Right lobe of liver (tissue), 6 donors: ENCODE measurements at regions not wholly inside any gene's neighbourhood (a gene's known extent, or its start where the extent isn't known, plus 50 kb on each side); places are given as distances from the start of the nearest gene placed in this dataset.

Experiments used
- ATAC-seq, 4 donors: fragments of 200-7000 bp; cut with Tn5 transposase; one replicate each; pipeline ENCODE4 v1.9.1; 2020; ENCODE audit warnings: mild to moderate bottlenecking in 4 of 4, moderate library complexity in 4 of 4
- DNase-seq, 3 donors: peaks; one replicate each; pipeline ENCODE4 v3.0.0-alpha.2; 2020
- H3K27ac ChIP-seq, 3 donors: fragments of 200-600 bp; one replicate each; pipeline ENCODE4 v1.8.0; 2022
- H3K27me3 ChIP-seq, 2 donors: fragments of 200-600 bp; one replicate each; pipeline ENCODE4 v1.8.0; 2022
- H3K36me3 ChIP-seq, 4 donors: fragments of 200-600 bp; sonication (generic) in 1 of 4; one replicate each; pipeline versions ENCODE4 v1.5.1 to v1.8.0; 2017 to 2022; ENCODE audit warnings: control low read depth in 1 of 4
- H3K4me1 ChIP-seq, 4 donors: fragments of 200-600 bp; sonication (generic) in 1 of 4; one replicate each; pipeline versions ENCODE4 v1.5.1 to v1.8.0; 2017 to 2022; ENCODE audit warnings: control low read depth in 1 of 4
- H3K4me3 ChIP-seq, 3 donors: fragments of 200-600 bp; one replicate each; pipeline ENCODE4 v1.8.0; 2022
- H3K9me3 ChIP-seq, 4 donors: fragments of 200-600 bp; sonication (generic) in 1 of 4; one replicate each; pipeline versions ENCODE4 v1.5.1 to v1.8.0; 2017 to 2022; ENCODE audit warnings: control low read depth in 1 of 4
- POLR2A ChIP-seq: fragments of 450-650 bp; IDR thresholded peaks from one replicate; pipeline ENCODE4 v1.6.1; 2017; ENCODE audit warnings: antibody characterized with exemption, mild to moderate bottlenecking
- WGBS: methylation state at CpG from one replicate; pipeline ENCODE4 v1.1.6; 2018; ENCODE audit warnings: low coverage, low lambda C conversion rate; ENCODE audit not compliant: insufficient coverage; ENCODE audit errors: missing lambda C conversion rate; 5-methylcytosine and 5-hydroxymethylcytosine counted together
- intact Hi-C, 2 donors: fragments of 100-400 bp; cut with DNase I; formaldehyde crosslinking; loops; one replicate each; pipeline versions ENCODE4 v1.11.2 to v1.14.1; 2022
- TF ChIP-seq, protein P1 (sequence below), 4 donors: fragments of 200-600 bp in 3 of 4; fragments of 450-650 bp in 1 of 4; IDR thresholded peaks; one replicate each; pipeline versions ENCODE4 v1.5.1 to v1.8.0; 2016 to 2022; ENCODE audit warnings: antibody characterized with exemption in 4 of 4, mild to moderate bottlenecking in 2 of 4
- donor health status: DM: no; HTN: yes; CAD: no.
- donor health status: DM: no; HTN: no; CAD: no.
- donor health status: DM: no; HTN: no; CAD: no.
- donor health status: DM: no; HTN: yes; CAD: no.
- donor health status: DM: no; HTN: yes; CAD: no.

DNA sequence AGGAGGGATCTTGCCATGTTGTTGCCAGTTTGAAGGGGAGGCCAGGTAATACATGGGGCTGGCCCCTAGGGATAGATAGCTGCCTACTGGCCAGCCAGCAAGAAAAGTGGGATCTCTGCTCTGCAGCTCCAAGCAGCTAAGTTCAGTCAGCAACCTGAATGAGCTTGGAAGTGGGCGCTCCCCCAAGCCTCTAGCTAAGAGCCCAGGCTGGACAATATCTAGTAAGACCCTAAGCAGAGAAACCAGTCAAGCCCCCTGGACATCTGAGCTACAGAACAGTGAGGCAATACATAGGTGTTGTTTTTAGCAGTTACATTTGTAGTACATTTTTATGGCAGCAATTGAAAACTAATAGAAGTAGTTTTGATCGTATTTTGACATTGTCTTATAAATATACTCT, 409.8 kb upstream of the SMIM21 start:
- intact Hi-C loops = no loop called here
- WGBS = 30% methylated on average over 1 of the region's 2 CpGs
- Histone ChIP-seq H3K4me3 (no peak overlapping the region), H3K4me1 (no peaks in the 10 kb centered on the region), H3K27me3 (no peaks in the 10 kb centered on the region), H3K36me3 (no peaks in the 10 kb centered on the region), H3K9me3 (no peaks in the 10 kb centered on the region), H3K27ac (no peak overlapping the region)
- ATAC-seq = no peak
- TF ChIP-seq POLR2A = no peak
- TF ChIP-seq, protein P1, sequence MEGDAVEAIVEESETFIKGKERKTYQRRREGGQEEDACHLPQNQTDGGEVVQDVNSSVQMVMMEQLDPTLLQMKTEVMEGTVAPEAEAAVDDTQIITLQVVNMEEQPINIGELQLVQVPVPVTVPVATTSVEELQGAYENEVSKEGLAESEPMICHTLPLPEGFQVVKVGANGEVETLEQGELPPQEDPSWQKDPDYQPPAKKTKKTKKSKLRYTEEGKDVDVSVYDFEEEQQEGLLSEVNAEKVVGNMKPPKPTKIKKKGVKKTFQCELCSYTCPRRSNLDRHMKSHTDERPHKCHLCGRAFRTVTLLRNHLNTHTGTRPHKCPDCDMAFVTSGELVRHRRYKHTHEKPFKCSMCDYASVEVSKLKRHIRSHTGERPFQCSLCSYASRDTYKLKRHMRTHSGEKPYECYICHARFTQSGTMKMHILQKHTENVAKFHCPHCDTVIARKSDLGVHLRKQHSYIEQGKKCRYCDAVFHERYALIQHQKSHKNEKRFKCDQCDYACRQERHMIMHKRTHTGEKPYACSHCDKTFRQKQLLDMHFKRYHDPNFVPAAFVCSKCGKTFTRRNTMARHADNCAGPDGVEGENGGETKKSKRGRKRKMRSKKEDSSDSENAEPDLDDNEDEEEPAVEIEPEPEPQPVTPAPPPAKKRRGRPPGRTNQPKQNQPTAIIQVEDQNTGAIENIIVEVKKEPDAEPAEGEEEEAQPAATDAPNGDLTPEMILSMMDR (IDR thresholded peaks at IDR 0.05) = no peak
- DNase-seq = no peak

DNA sequence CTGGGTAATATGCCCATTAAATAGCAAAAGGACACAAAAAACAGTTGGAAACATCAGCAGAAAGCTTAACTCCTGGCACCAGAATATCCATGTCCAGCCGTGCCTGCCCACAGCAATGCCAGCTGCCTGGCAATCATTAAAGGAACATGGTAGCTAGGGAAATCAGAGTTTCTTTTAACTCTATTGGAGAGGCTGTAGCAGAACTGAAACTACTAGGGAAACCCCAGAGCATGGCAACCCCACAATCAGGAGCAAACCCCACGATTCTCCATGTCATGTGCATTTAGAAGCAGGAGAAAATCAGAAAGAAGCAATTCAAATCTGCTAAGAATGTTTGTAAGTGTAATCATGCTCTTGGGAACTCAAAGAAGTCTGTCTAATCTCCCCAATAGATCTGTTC, 409.0 kb upstream of the SMIM21 start:
- Histone ChIP-seq H3K9me3 (no peaks in the 10 kb centered on the region), H3K4me3 (no peak overlapping the region), H3K27ac (no peak overlapping the region), H3K27me3 (no peaks in the 10 kb centered on the region), H3K36me3 (no peaks in the 10 kb centered on the region), H3K4me1 (no peaks in the 10 kb centered on the region)
- ATAC-seq = no peak
- no peak for DNase-seq
- TF ChIP-seq POLR2A = no peak
- 35% methylated on average over 2 of the region's 2 CpGs for WGBS
- intact Hi-C loops = no loop called here

DNA sequence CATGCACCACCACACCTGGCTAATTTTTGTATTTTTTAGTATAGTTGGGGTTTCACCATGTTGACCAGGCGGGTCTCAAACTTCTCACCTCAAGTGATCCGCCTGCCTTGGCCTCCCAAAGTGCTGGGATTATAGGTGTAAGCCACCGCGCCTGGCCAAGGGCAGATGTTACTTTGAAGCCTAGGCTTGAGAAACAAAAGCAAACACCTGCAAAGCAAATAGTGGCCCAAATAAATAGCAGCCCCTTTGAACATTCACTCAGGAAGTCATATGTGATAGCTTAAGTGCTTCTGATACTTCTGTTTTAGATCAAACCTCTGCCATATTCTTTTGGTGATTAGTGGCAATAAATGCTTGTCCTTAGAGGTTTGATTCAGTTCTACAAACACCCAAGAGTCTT, 404.5 kb upstream of the SMIM21 start:
- ATAC-seq (no peak), DNase-seq (no peak)
- Histone ChIP-seq H3K9me3 (no peaks in the 10 kb centered on the region), H3K4me3 (no peak overlapping the region), H3K4me1 (no peaks in the 10 kb centered on the region), H3K27ac (no peak overlapping the region), H3K36me3 (no peaks in the 10 kb centered on the region), H3K27me3 (no peaks in the 10 kb centered on the region)
- 55% methylated on average over 4 of the region's 4 CpGs for WGBS
- intact Hi-C loops = no loop called here
- TF ChIP-seq, protein P1 (IDR thresholded peaks at IDR 0.05) = no peak

DNA sequence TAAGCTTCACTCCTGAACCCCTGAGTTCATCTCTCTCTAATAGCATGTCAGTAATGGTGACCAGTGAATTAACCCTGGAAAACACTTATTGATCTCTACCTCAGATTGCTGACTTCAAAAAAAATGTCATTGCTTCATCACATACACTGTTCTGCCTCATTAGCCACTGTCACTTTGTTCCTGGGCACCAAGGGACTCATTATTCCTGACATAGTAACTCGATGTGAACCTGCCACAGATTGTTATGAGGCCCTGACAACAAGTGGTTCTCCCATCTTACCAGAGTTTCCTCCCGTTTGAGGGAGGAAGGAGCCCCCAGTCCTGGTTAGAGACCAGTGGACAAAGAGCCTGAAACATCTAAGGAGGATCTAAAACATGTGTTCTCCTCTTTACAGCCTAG, 403.3 kb upstream of the SMIM21 start:
- TF ChIP-seq, protein P1 (IDR thresholded peaks at IDR 0.05) = no peak
- no peak for TF ChIP-seq POLR2A
- Histone ChIP-seq H3K36me3 (no peaks in the 10 kb centered on the region), H3K4me1 (no peaks in the 10 kb centered on the region), H3K27ac (no peak overlapping the region), H3K27me3 (no peaks in the 10 kb centered on the region), H3K9me3 (no peaks in the 10 kb centered on the region), H3K4me3 (no peak overlapping the region)
- no peak for ATAC-seq
- intact Hi-C loops = no loop called here
- DNase-seq = no peak
- WGBS = 31% methylated on average over 2 of the region's 2 CpGs

DNA sequence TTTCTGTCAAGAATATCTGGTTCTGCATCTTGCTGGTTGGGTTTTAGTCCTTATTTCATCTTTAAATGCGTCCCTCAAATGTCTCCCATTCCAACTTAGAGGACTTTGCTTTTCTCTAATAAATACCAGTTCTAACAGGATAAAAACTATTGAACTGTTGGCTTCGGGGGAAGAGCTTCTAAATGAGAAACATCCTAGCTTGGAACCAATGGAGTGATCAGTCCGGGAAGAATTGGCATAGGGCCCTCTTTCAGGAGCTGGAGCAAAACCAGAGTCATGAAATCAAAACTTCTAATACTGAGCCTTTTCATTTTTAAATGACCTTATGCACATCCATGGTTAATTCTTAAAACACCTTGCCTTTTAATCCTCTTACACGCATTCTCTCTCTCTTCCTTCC, 401.6 kb upstream of the SMIM21 start:
- Histone ChIP-seq H3K9me3 (no peaks in the 10 kb centered on the region), H3K27ac (no peak overlapping the region), H3K36me3 (no peaks in the 10 kb centered on the region), H3K4me3 (no peak overlapping the region), H3K27me3 (no peaks in the 10 kb centered on the region), H3K4me1 (no peaks in the 10 kb centered on the region)
- ATAC-seq (no peak), DNase-seq (no peak)
- TF ChIP-seq, protein P1 (IDR thresholded peaks at IDR 0.05) = no peak
- no peak for TF ChIP-seq POLR2A
- WGBS = 42% methylated on average over 4 of the region's 4 CpGs
- intact Hi-C loops = no loop called here
